H9 (cell line): ENCODE measurements at regions not wholly inside any gene's neighbourhood (a gene's known extent, or its start where the extent isn't known, plus 50 kb on each side); places are given as distances from the start of the nearest gene placed in this dataset.
A peak's percentile ranks its signal among the peaks of the same experiment; 100 is the strongest.

ENCODE experiments used
- DNase-seq: peaks from one replicate; pipeline ENCODE4 v3.0.0-alpha.2; 2017
- H2AFZ ChIP-seq: one replicate; pipeline ENCODE4 v1.6.1; 2013; ENCODE audit warnings: mild to moderate bottlenecking, low read length, control low read depth, moderate library complexity
- H2AK5ac ChIP-seq: 2 replicates; pipeline ENCODE4 v1.6.1; 2013; ENCODE audit warnings: low read length, control low read depth, mixed read lengths; ENCODE audit not compliant: insufficient read length
- H2BK120ac ChIP-seq: one replicate; pipeline ENCODE4 v1.6.1; 2013; ENCODE audit warnings: low read depth, mild to moderate bottlenecking, low read length, control low read depth, inconsistent platforms; ENCODE audit not compliant: poor library complexity, severe bottlenecking
- H2BK12ac ChIP-seq: 2 replicates; pipeline ENCODE4 v1.6.1; 2013; ENCODE audit warnings: low read length, control low read depth, mixed read lengths, low read depth; ENCODE audit not compliant: insufficient read length
- H2BK15ac ChIP-seq: 2 replicates; pipeline ENCODE4 v1.6.1; 2013; ENCODE audit warnings: low read depth, low read length, control low read depth
- H2BK20ac ChIP-seq: one replicate; pipeline ENCODE4 v1.6.1; 2013; ENCODE audit warnings: low read depth, mild to moderate bottlenecking, low read length, control low read depth, inconsistent platforms; ENCODE audit not compliant: poor library complexity, severe bottlenecking
- H2BK5ac ChIP-seq: 2 replicates; pipeline ENCODE4 v1.6.1; 2013; ENCODE audit warnings: low read length, control low read depth, mixed read lengths; ENCODE audit not compliant: insufficient read length
- H3K14ac ChIP-seq: 2 replicates; pipeline ENCODE4 v1.6.1; 2013; ENCODE audit warnings: low read length, control low read depth; ENCODE audit not compliant: insufficient read depth
- H3K18ac ChIP-seq: 2 replicates; pipeline ENCODE4 v1.6.1; 2013; ENCODE audit warnings: low read depth, mild to moderate bottlenecking, mixed read lengths, low read length, control low read depth; ENCODE audit not compliant: insufficient read length
- H3K23ac ChIP-seq: 2 replicates; pipeline ENCODE4 v1.6.1; 2013; ENCODE audit warnings: low read length, control low read depth, mixed read lengths, low read depth; ENCODE audit not compliant: insufficient read length
- H3K23me2 ChIP-seq: 2 replicates; pipeline ENCODE4 v1.6.1; 2013; ENCODE audit warnings: low read depth, mild to moderate bottlenecking, mixed read lengths, low read length, control low read depth; ENCODE audit not compliant: insufficient read length, poor library complexity, severe bottlenecking
- H3K27ac ChIP-seq: 2 replicates; pipeline ENCODE4 v1.5.1; 2013; ENCODE audit warnings: low read length, control low read depth, mixed read lengths, low read depth; ENCODE audit not compliant: insufficient read length
- H3K27me3 ChIP-seq: 2 replicates; pipeline ENCODE4 v1.6.1; 2013; ENCODE audit warnings: low read length, control low read depth, inconsistent platforms; ENCODE audit not compliant: insufficient read depth
- H3K4ac ChIP-seq: 2 replicates; pipeline ENCODE4 v1.6.1; 2013; ENCODE audit warnings: low read depth, mild to moderate bottlenecking, control low read depth, inconsistent platforms, low read length, moderate library complexity
- H3K4me1 ChIP-seq: 2 replicates; pipeline ENCODE4 v1.6.1; 2013; ENCODE audit warnings: low read length, control low read depth, inconsistent platforms; ENCODE audit not compliant: insufficient read depth
- H3K4me2 ChIP-seq: 2 replicates; pipeline ENCODE4 v1.6.1; 2013; ENCODE audit warnings: low read length, control low read depth, mixed read lengths; ENCODE audit not compliant: insufficient read length, insufficient read depth
- H3K56ac ChIP-seq: 2 replicates; pipeline ENCODE4 v1.6.1; 2013; ENCODE audit warnings: low read depth, mild to moderate bottlenecking, mixed read lengths, low read length, control low read depth; ENCODE audit not compliant: insufficient read length
- H3K79me1 ChIP-seq: 2 replicates; pipeline ENCODE4 v1.6.1; 2013; ENCODE audit warnings: low read depth, mild to moderate bottlenecking, moderate library complexity, low read length, control low read depth, inconsistent platforms; ENCODE audit not compliant: insufficient read depth, poor library complexity, severe bottlenecking
- H3K79me2 ChIP-seq: 2 replicates; pipeline ENCODE4 v1.6.1; 2013; ENCODE audit warnings: low read length, control low read depth, inconsistent platforms; ENCODE audit not compliant: insufficient read depth
- H3K9ac ChIP-seq: 2 replicates; pipeline ENCODE4 v1.6.1; 2013; ENCODE audit warnings: low read length, control low read depth, mixed read lengths; ENCODE audit not compliant: insufficient read length; ENCODE audit errors: extremely low read depth
- H3K9me3 ChIP-seq: one replicate; pipeline ENCODE4 v1.6.1; 2013; ENCODE audit warnings: low read depth, low read length, inconsistent platforms; ENCODE audit not compliant: control insufficient read depth
- H3T11ph ChIP-seq: one replicate; pipeline ENCODE4 v1.6.1; 2013; ENCODE audit warnings: mild to moderate bottlenecking, low read length, control low read depth, inconsistent platforms
- H4K20me1 ChIP-seq: one replicate; pipeline ENCODE4 v1.6.1; 2013; ENCODE audit not compliant: control insufficient read depth, insufficient read length, insufficient read depth
- H4K5ac ChIP-seq: 2 replicates; pipeline ENCODE4 v1.6.1; 2013; ENCODE audit warnings: low read depth, mild to moderate bottlenecking, mixed read lengths, low read length, control low read depth; ENCODE audit not compliant: insufficient read length
- H4K8ac ChIP-seq: replicated peaks from 2 replicates; pipeline ENCODE4 v1.6.1; 2013; ENCODE audit warnings: low read length, control low read depth, mixed read lengths, low read depth; ENCODE audit not compliant: insufficient read length
- H4K91ac ChIP-seq: 2 replicates; pipeline ENCODE4 v1.6.1; 2013; ENCODE audit warnings: low read depth, mild to moderate bottlenecking, moderate library complexity, mixed read lengths, low read length, control low read depth; ENCODE audit not compliant: insufficient read length
- H3K27ac Mint-ChIP-seq, 3 experiments: 2 replicates in 2 of 3; 3 replicates in 1 of 3; pipeline ENCODE4 v1.8.0; 2020 to 2021; ENCODE audit warnings: mixed read lengths in 3 of 3, mild to moderate bottlenecking in 1 of 3, moderate library complexity in 1 of 3
- H3K27me3 Mint-ChIP-seq: 2 replicates; pipeline ENCODE4 v1.8.0; 2021; ENCODE audit warnings: low read depth, mild to moderate bottlenecking, moderate library complexity, mixed read lengths
- H3K36me3 Mint-ChIP-seq, 3 experiments: 2 replicates in 2 of 3; 3 replicates in 1 of 3; pipeline ENCODE4 v1.8.0; 2020 to 2021; ENCODE audit warnings: low read depth in 3 of 3, mixed read lengths in 3 of 3; ENCODE audit not compliant: insufficient read depth in 1 of 3
- H3K4me1 Mint-ChIP-seq, 2 experiments: 2 replicates each; pipeline ENCODE4 v1.8.0; 2020; ENCODE audit warnings: mixed read lengths in 2 of 2
- H3K4me3 Mint-ChIP-seq, 2 experiments: 2 replicates in 1 of 2; 3 replicates in 1 of 2; pipeline ENCODE4 v1.8.0; 2020 to 2021; ENCODE audit warnings: mild to moderate bottlenecking in 2 of 2, mixed read lengths in 2 of 2, moderate library complexity in 1 of 2
- H3K9me3 Mint-ChIP-seq, 2 experiments: 2 replicates in 1 of 2; 3 replicates in 1 of 2; pipeline ENCODE4 v1.8.0; 2020; ENCODE audit warnings: mild to moderate bottlenecking in 2 of 2, mixed read lengths in 2 of 2, moderate library complexity in 1 of 2
- WGBS: extraction: QIAGEN DNeasy Blood & Tissue Kit; methylation state at CpG from one replicate; pipeline ENCODE4 v1.1.7; 2013; ENCODE audit warnings: missing lambda C conversion rate, low lambda C conversion rate, mixed read lengths; ENCODE audit not compliant: insufficient read length; ENCODE audit errors: extremely low coverage; 5-methylcytosine and 5-hydroxymethylcytosine counted together
- TF ChIP-seq, protein P1 (sequence below): fragments of 200-600 bp; sonication (generic); conservative IDR thresholded peaks from 3 replicates; pipeline ENCODE4 v1.8.0; 2021; ENCODE audit warnings: antibody characterized with exemption, mild to moderate bottlenecking

DNA sequence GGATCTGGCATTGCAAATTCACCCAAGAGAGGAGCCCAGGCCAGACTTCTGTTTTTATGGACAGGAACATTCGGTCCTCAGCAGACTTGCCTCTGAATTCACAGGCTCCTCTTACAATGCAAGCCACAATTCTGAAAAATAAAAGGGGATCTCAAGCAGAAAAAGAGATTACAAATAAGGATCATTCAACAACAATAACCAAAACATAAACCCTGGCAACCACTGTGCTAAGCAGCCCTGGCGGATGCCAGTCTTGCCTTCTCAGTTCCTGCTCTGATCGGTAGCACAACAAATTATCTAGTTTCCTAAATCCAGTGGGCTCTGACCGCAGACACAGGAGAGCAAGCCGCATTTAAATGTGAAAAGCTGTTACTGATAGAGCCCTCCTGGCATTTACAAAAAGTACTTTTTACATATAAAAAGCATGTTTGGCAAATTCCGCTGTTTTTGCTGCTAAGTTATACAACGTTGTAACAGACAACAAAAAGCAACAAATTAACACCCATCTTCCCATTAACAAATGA, 123.4 kb upstream of the FOXD3 start:
- Mint-ChIP-seq H3K9me3 (peaks cover 5 to 7% of the 10 kb centered on the region in 2 experiments; a peak in 4 of 5 replicates), H3K36me3 (peaks cover 4 to 10% (median 6%) of the 10 kb centered on the region in 3 experiments), H3K4me3 (peak overlapping the region; percentile 40 to 64), H3K27me3 (peaks cover 49% of the 10 kb centered on the region), H3K27ac (peak overlapping the region; percentile 18 to 92 (median 66); a peak in 6 of 7 replicates), H3K4me1 (peaks cover 43 to 47% of the 10 kb centered on the region in 2 experiments)
- H4K5ac ChIP-seq, result no peak overlapping the region
- H3K4ac ChIP-seq, result no peak overlapping the region
- H2BK15ac ChIP-seq, result no peak overlapping the region
- H3K27ac ChIP-seq, result no peak overlapping the region
- H4K8ac ChIP-seq, result no peak overlapping the region
- no peak overlapping the region for H2AK5ac ChIP-seq
- no peaks in the 10 kb centered on the region for H4K20me1 ChIP-seq
- no CpG with 5 or more reads among the region's 7 CpGs for WGBS
- TF ChIP-seq, protein P1, sequence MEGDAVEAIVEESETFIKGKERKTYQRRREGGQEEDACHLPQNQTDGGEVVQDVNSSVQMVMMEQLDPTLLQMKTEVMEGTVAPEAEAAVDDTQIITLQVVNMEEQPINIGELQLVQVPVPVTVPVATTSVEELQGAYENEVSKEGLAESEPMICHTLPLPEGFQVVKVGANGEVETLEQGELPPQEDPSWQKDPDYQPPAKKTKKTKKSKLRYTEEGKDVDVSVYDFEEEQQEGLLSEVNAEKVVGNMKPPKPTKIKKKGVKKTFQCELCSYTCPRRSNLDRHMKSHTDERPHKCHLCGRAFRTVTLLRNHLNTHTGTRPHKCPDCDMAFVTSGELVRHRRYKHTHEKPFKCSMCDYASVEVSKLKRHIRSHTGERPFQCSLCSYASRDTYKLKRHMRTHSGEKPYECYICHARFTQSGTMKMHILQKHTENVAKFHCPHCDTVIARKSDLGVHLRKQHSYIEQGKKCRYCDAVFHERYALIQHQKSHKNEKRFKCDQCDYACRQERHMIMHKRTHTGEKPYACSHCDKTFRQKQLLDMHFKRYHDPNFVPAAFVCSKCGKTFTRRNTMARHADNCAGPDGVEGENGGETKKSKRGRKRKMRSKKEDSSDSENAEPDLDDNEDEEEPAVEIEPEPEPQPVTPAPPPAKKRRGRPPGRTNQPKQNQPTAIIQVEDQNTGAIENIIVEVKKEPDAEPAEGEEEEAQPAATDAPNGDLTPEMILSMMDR, result no peak
- peak; percentile 39 for DNase-seq
- no peaks in the 10 kb centered on the region for H3K9me3 ChIP-seq
- no peak overlapping the region for H3K18ac ChIP-seq
- no peaks in the 10 kb centered on the region for H3K79me2 ChIP-seq
- H3K56ac ChIP-seq, result no peak overlapping the region
- no peak overlapping the region for H2BK20ac ChIP-seq
- peaks cover 24% of the 10 kb centered on the region; the same call in 1 of the 2 replicates for H3K27me3 ChIP-seq
- no peak overlapping the region for H4K91ac ChIP-seq
- H3K4me2 ChIP-seq, result peak overlapping the region; percentile 44
- no peak overlapping the region for H2AFZ ChIP-seq
- no peak overlapping the region for H3K23ac ChIP-seq
- no peak overlapping the region for H2BK120ac ChIP-seq
- H3K4me1 ChIP-seq, result peaks cover 4% of the 10 kb centered on the region; the same call in 1 of the 2 replicates
- H3K79me1 ChIP-seq, result no peaks in the 10 kb centered on the region
- no peak overlapping the region for H2BK12ac ChIP-seq
- H2BK5ac ChIP-seq, result no peak overlapping the region
- H3K9ac ChIP-seq, result no peak overlapping the region
- H3K23me2 ChIP-seq, result peaks cover 5% of the 10 kb centered on the region
- H3T11ph ChIP-seq, result no peak overlapping the region
- H3K14ac ChIP-seq, result no peak overlapping the region
